ENCODE measurements at regions not wholly inside any gene's neighbourhood (a gene's known extent, or its start where the extent isn't known, plus 50 kb on each side); places are given as distances from the start of the nearest gene placed in this dataset.

DNA sequence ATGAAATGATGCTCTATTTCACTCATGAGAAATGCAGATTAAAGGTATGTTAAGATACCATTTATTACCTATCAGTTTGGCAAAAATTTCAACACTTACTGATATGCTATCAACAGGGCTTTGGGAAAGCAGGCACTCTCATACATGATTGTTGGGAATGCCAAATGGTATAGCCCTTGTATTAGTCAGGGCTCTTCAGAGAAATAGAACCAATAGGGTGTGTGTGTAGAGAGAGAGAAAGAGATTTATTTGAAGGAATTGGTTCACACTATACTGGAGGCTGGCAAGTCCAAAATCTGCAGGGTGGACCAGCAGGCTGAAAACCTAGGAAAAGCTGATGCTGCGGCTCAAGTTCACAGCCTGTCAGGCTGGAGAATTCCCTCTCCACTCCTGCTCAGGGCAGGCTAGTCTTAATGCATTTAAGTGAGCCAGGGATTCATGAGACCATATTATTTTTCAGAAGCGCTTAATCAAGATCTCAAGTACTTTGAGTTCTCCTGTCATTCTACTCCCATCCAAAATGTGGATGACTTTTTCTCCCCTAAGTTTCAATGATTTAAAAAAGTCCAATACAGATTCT lies 72.4 kb downstream of the NHLRC3 start:
- TF ChIP-seq, protein P1, sequence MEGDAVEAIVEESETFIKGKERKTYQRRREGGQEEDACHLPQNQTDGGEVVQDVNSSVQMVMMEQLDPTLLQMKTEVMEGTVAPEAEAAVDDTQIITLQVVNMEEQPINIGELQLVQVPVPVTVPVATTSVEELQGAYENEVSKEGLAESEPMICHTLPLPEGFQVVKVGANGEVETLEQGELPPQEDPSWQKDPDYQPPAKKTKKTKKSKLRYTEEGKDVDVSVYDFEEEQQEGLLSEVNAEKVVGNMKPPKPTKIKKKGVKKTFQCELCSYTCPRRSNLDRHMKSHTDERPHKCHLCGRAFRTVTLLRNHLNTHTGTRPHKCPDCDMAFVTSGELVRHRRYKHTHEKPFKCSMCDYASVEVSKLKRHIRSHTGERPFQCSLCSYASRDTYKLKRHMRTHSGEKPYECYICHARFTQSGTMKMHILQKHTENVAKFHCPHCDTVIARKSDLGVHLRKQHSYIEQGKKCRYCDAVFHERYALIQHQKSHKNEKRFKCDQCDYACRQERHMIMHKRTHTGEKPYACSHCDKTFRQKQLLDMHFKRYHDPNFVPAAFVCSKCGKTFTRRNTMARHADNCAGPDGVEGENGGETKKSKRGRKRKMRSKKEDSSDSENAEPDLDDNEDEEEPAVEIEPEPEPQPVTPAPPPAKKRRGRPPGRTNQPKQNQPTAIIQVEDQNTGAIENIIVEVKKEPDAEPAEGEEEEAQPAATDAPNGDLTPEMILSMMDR (IDR thresholded peaks at IDR 0.05): no peak
- TF ChIP-seq POLR2AphosphoS5 (IDR thresholded peaks at IDR 0.05) (no peak), POLR2A (IDR thresholded peaks at IDR 0.05; ENCODE audit: low read depth) (no peak), EP300 (IDR thresholded peaks at IDR 0.05) (no peak)

Measured in esophagus muscularis mucosa (tissue), 4 donors.